Keratinocyte (primary cell): ENCODE measurements at regions not wholly inside any gene's neighbourhood (a gene's known extent, or its start where the extent isn't known, plus 50 kb on each side); places are given as distances from the start of the nearest gene placed in this dataset.

Experiments
- DNase-seq: peaks from one replicate; pipeline ENCODE4 v3.0.0-alpha.2; 2011; ENCODE audit warnings: low read depth, missing footprints, low spot score
- FAIRE-seq: peaks from 2 replicates; lab custom pipeline; 2011; peaks lifted over from hg19 to GRCh38; lab: Jason Lieb, UNC
- H2AFZ ChIP-seq: 2 replicates; pipeline ENCODE4 v1.6.0; 2012; ENCODE audit warnings: low read length, control low read depth, inconsistent platforms; ENCODE audit not compliant: control insufficient read depth
- H3K27ac ChIP-seq: 2 replicates; pipeline ENCODE4 v1.5.1; 2011; ENCODE audit warnings: low read length; ENCODE audit not compliant: control insufficient read depth, insufficient read depth
- H3K27me3 ChIP-seq: 3 replicates; pipeline ENCODE4 v1.6.0; 2011; ENCODE audit warnings: low read length; ENCODE audit not compliant: control insufficient read depth, insufficient read depth; ENCODE audit errors: extremely low read depth
- H3K36me3 ChIP-seq, 2 experiments: 2 replicates in 1 of 2; 3 replicates in 1 of 2; pipeline ENCODE4 v1.5.1; 2011; ENCODE audit warnings: low read length in 2 of 2, mild to moderate bottlenecking in 1 of 2; ENCODE audit not compliant: control insufficient read depth in 2 of 2, insufficient read depth in 2 of 2; ENCODE audit errors: extremely low read depth in 1 of 2
- H3K4me1 ChIP-seq: 3 replicates; pipeline ENCODE4 v1.5.1; 2011; ENCODE audit warnings: low read length; ENCODE audit not compliant: control insufficient read depth, insufficient read depth; ENCODE audit errors: extremely low read depth
- H3K4me2 ChIP-seq: 3 replicates; pipeline ENCODE4 v1.6.0; 2011; ENCODE audit warnings: low read depth, low read length; ENCODE audit not compliant: control insufficient read depth, insufficient read depth; ENCODE audit errors: extremely low read depth
- H3K4me3 ChIP-seq, 3 experiments: fragments of 200-600 bp in 1 of 3; sonication (generic) in 1 of 3; 2 replicates in 2 of 3; 3 replicates in 1 of 3; pipeline ENCODE4 v1.5.1; 2011 to 2016; ENCODE audit warnings: low read length in 3 of 3, mild to moderate bottlenecking in 3 of 3, control low read depth in 2 of 3, inconsistent platforms in 1 of 3, low read depth in 1 of 3, mixed read lengths in 1 of 3, mixed run types in 1 of 3, moderate library complexity in 1 of 3; ENCODE audit not compliant: control insufficient read depth in 2 of 3, insufficient read depth in 2 of 3; ENCODE audit errors: extremely low read depth in 1 of 3
- H3K79me2 ChIP-seq: 2 replicates; pipeline ENCODE4 v1.6.0; 2012; ENCODE audit warnings: low read length; ENCODE audit not compliant: control insufficient read depth, insufficient read depth
- H3K9ac ChIP-seq: 3 replicates; pipeline ENCODE4 v1.6.0; 2011; ENCODE audit warnings: low read length; ENCODE audit not compliant: control insufficient read depth, insufficient read depth; ENCODE audit errors: extremely low read depth
- H3K9me1 ChIP-seq: 3 replicates; pipeline ENCODE4 v1.6.0; 2011; ENCODE audit warnings: low read length; ENCODE audit not compliant: control insufficient read depth, insufficient read depth; ENCODE audit errors: extremely low read depth
- H3K9me3 ChIP-seq: 2 replicates; pipeline ENCODE4 v1.5.1; 2012; ENCODE audit warnings: low read depth, low read length; ENCODE audit not compliant: control insufficient read depth
- H4K20me1 ChIP-seq: 3 replicates; pipeline ENCODE4 v1.6.0; 2011; ENCODE audit warnings: low read length; ENCODE audit not compliant: control insufficient read depth, insufficient read depth; ENCODE audit errors: extremely low read depth
- EZH2 ChIP-seq: IDR thresholded peaks from one replicate; pipeline ENCODE4 v1.6.1; 2012; ENCODE audit warnings: inconsistent platforms, mild to moderate bottlenecking, low read length, moderate library complexity
- dilution Hi-C: fragments of 300-500 bp; cut with MboI; formaldehyde crosslinking; loops from one replicate; pipeline ENCODE4 v1.7.0; 2020; ENCODE audit warnings: low sequenced_read_pairs; ENCODE audit not compliant: extremely low pct_ligation_motif_present
- TF ChIP-seq, protein P1 (sequence below), 3 experiments: IDR thresholded peaks in 1 of 3; conservative IDR thresholded peaks in 1 of 3; optimal IDR thresholded peaks in 1 of 3; 2 replicates in 2 of 3; 3 replicates in 1 of 3; pipeline versions ENCODE3 to v1.5.1; 2011; ENCODE audit warnings: low read length in 3 of 3, mild to moderate bottlenecking in 3 of 3, moderate library complexity in 2 of 3, control low read depth in 1 of 3, inconsistent platforms in 1 of 3; ENCODE audit not compliant: insufficient read depth in 2 of 3; ENCODE audit errors: extremely low read depth in 1 of 3

DNA sequence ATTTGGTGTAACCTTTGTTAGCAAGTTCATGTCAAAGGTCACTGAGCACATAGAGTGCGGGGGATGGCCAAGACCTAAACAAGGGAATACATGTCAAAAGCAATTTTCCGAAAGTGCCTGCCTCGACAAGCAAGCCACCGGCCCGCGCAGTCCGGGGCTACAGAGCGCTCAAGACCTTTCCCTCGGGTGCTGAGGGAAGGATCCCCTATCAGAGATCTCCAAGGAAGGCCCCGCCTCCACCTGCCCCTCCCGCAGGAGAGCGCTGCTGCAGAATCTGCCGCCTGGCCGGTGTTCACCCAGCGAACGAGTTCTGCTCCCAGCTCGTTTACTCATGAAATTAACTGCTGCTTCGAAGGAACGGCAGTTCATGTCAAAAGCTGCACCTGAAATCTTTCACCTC lies 252.7 kb downstream of the BMP7 start:
- dilution Hi-C loops, result no loop called here
- peak overlapping the region; percentile 62 for H3K4me2 ChIP-seq

DNA sequence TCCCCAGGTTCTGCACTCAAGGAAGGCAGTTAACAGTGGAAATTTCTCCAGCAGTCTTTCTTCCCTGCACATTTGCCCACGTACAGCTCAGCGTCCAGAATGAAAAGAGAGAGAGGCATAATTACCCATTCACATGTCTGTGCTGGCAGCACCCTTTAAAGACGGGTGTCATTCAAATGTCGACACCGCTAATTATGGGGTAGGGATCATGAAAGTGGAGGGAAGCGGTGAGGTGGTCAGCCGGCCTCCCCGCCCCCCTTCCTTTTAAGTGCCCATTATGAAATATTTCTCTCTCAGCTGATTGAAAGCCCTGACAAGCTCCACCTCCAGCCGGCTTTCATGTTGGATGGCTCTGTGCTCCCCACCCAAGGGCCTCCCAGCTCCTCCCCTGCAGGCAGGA lies 246.1 kb downstream of the BMP7 start:
- dilution Hi-C loops, result no loop called here
- FAIRE-seq, result no peak

More for the DNA sequence above, 252.7 kb downstream of the BMP7 start:
- H2AFZ ChIP-seq, result no peak overlapping the region
- no peaks in the 10 kb centered on the region for H4K20me1 ChIP-seq
- DNase-seq (no peak), FAIRE-seq (peak; percentile 17)
- H3K4me3 ChIP-seq, result no peak overlapping the region
- TF ChIP-seq EZH2, result no peak
- TF ChIP-seq, protein P1, sequence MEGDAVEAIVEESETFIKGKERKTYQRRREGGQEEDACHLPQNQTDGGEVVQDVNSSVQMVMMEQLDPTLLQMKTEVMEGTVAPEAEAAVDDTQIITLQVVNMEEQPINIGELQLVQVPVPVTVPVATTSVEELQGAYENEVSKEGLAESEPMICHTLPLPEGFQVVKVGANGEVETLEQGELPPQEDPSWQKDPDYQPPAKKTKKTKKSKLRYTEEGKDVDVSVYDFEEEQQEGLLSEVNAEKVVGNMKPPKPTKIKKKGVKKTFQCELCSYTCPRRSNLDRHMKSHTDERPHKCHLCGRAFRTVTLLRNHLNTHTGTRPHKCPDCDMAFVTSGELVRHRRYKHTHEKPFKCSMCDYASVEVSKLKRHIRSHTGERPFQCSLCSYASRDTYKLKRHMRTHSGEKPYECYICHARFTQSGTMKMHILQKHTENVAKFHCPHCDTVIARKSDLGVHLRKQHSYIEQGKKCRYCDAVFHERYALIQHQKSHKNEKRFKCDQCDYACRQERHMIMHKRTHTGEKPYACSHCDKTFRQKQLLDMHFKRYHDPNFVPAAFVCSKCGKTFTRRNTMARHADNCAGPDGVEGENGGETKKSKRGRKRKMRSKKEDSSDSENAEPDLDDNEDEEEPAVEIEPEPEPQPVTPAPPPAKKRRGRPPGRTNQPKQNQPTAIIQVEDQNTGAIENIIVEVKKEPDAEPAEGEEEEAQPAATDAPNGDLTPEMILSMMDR (optimal IDR thresholded peaks at IDR 0.05 in 1 of 3, IDR thresholded peaks at IDR 0.05 in 1 of 3, conservative IDR thresholded peaks at IDR 0.05 in 1 of 3; ENCODE audit: extremely low read depth in 1 of 3, insufficient read depth in 2 of 3, low read length in 3 of 3), result no peak
- peaks cover 9% of the 10 kb centered on the region for H3K4me1 ChIP-seq
- H3K79me2 ChIP-seq, result no peaks in the 10 kb centered on the region
- H3K9me1 ChIP-seq, result no peaks in the 10 kb centered on the region
- H3K36me3 ChIP-seq, result no peaks in the 10 kb centered on the region
- H3K9me3 ChIP-seq, result no peaks in the 10 kb centered on the region
- H3K9ac ChIP-seq, result no peak overlapping the region
- H3K27me3 ChIP-seq, result no peaks in the 10 kb centered on the region
- no peak overlapping the region for H3K27ac ChIP-seq

More for the DNA sequence above, 246.1 kb downstream of the BMP7 start:
- no peak overlapping the region for H3K27ac ChIP-seq
- TF ChIP-seq, protein P1 (optimal IDR thresholded peaks at IDR 0.05 in 1 of 3, IDR thresholded peaks at IDR 0.05 in 1 of 3, conservative IDR thresholded peaks at IDR 0.05 in 1 of 3; ENCODE audit: extremely low read depth in 1 of 3, insufficient read depth in 2 of 3, low read length in 3 of 3), result no peak
- no peak for TF ChIP-seq EZH2
- no peak for DNase-seq
- no peaks in the 10 kb centered on the region for H3K79me2 ChIP-seq
- H3K9me3 ChIP-seq, result no peaks in the 10 kb centered on the region
- peak overlapping the region; percentile 14 for H2AFZ ChIP-seq
- no peaks in the 10 kb centered on the region for H3K9me1 ChIP-seq
- H3K4me2 ChIP-seq, result no peak overlapping the region
- H4K20me1 ChIP-seq, result no peaks in the 10 kb centered on the region
- peaks cover 11% of the 10 kb centered on the region for H3K27me3 ChIP-seq
- H3K36me3 ChIP-seq, result no peaks in the 10 kb centered on the region
- H3K4me3 ChIP-seq, result no peak overlapping the region
- no peaks in the 10 kb centered on the region for H3K4me1 ChIP-seq
- no peak overlapping the region for H3K9ac ChIP-seq
